Naive thymus-derived CD8-positive, alpha-beta T cell (primary cell): ENCODE measurements at regions not wholly inside any gene's neighbourhood (a gene's known extent, or its start where the extent isn't known, plus 50 kb on each side); places are given as distances from the start of the nearest gene placed in this dataset.

Source experiments
- ATAC-seq, 2 donors: fragments of 150-1000 bp; cut with Tn5 transposase in 1 of 2; sonication (Bioruptor Pico), chemical (Tn5 transposase) in 1 of 2; 1 replicate in 1 of 2; 2 replicates in 1 of 2; pipeline ENCODE4 v1.10.0; 2021; ENCODE audit warnings: mild to moderate bottlenecking in 2 of 2, moderate library complexity in 2 of 2
- POLR2A ChIA-PET: fragments of 350-600 bp; sonication (Branson Sonifier 250); formaldehyde crosslinking; loops from one replicate; lab custom pipeline; 2021; ENCODE audit warnings: antibody characterized with exemption; lab: Charles Lee
- DNase-seq, 10 donors: peaks; one replicate each; pipeline versions ENCODE4 v3.0.0 to v3.0.0-alpha.2; 2020 to 2022
- H3K27ac Mint-ChIP-seq, 10 donors: one replicate each; pipeline ENCODE4 v1.8.0; 2020 to 2022; ENCODE audit warnings: mild to moderate bottlenecking in 10 of 10, mixed read lengths in 10 of 10, moderate library complexity in 4 of 10, inconsistent platforms in 1 of 10
- H3K27me3 Mint-ChIP-seq, 5 donors: one replicate each; pipeline ENCODE4 v1.8.0; 2021 to 2022; ENCODE audit warnings: mixed read lengths in 5 of 5
- H3K36me3 Mint-ChIP-seq, 3 donors: one replicate each; pipeline ENCODE4 v1.8.0; 2020 to 2022; ENCODE audit warnings: mixed read lengths in 3 of 3, mild to moderate bottlenecking in 2 of 3, inconsistent platforms in 1 of 3
- H3K4me1 Mint-ChIP-seq, 4 donors: one replicate each; pipeline ENCODE4 v1.8.0; 2021 to 2022; ENCODE audit warnings: mixed read lengths in 4 of 4
- H3K4me3 Mint-ChIP-seq, 10 donors: one replicate each; pipeline ENCODE4 v1.8.0; 2020 to 2022; ENCODE audit warnings: mild to moderate bottlenecking in 10 of 10, mixed read lengths in 10 of 10, moderate library complexity in 6 of 10, inconsistent platforms in 1 of 10
- H3K9me3 Mint-ChIP-seq, 9 donors: one replicate each; pipeline ENCODE4 v1.8.0; 2020 to 2022; ENCODE audit warnings: mixed read lengths in 9 of 9, mild to moderate bottlenecking in 3 of 9, inconsistent platforms in 1 of 9, moderate library complexity in 1 of 9

DNA sequence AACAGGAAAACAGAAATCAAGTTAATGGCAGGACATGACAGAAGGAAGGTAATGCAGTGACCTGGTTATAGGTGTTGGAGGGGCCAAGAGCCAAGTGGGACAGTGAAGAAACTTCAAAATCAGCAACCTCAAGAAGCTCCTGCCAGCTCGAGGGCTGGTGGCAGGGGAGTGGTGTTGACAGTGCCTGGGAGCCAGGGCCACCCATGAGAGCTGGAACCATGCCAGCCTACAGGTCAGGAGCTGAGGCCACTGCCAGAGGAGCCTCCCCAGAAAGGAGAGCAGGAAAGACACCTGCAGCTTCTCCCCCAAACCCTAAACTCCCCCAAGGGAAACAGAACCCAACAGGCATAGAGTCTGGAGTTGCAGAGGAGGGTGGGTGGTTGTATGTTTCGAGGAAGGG, 262.1 kb downstream of the LRFN2 start:
- Mint-ChIP-seq H3K36me3 (no peaks in the 10 kb centered on the region), H3K27me3 (peaks cover 15 to 69% (median 52%) of the 10 kb centered on the region in 5 donors), H3K27ac (peak overlapping the region in 1 of 10 donors; percentile 57), H3K9me3 (peaks cover 0 to 2% (median 0%) of the 10 kb centered on the region in 9 donors), H3K4me1 (peaks cover 0 to 7% (median 0%) of the 10 kb centered on the region in 4 donors), H3K4me3 (no peak overlapping the region)
- POLR2A ChIA-PET: no interaction called here
- ATAC-seq (no peak), DNase-seq (no peak)

GRCh38 chr6:40323881-40324634, 263.1 kb downstream of the LRFN2 start:
- no peak overlapping the region for H3K27ac Mint-ChIP-seq

DNA sequence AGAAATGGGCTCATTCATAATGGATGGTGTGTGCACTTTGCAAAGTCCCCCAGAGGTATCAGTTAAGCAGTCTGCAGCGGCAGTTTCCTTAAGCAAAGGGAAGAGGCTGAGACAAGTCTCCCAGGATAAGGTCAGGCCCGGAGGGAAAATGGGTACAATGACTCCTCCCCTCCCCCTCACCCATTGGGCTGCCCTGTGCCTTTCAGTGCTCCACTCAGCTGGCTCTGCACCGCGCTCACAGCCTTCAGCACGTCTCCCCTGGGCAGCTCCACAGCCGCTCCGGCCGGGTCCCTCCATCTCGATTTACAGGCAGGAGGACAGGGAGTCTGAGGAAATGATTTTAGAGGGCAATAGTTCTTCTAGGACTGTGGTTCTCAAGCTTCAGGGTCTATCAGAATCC, 264.8 kb downstream of the LRFN2 start:
- no peak for ATAC-seq
- peaks cover 0 to 5% (median 0%) of the 10 kb centered on the region in 3 donors for H3K36me3 Mint-ChIP-seq
- no peaks in the 10 kb centered on the region for H3K4me1 Mint-ChIP-seq
- POLR2A ChIA-PET: no interaction called here
- no peak overlapping the region for H3K27ac Mint-ChIP-seq
- no peak overlapping the region for H3K4me3 Mint-ChIP-seq
- no peak for DNase-seq
- H3K9me3 Mint-ChIP-seq: peaks cover 0 to 22% (median 5%) of the 10 kb centered on the region in 9 donors
- H3K27me3 Mint-ChIP-seq: peaks cover 12 to 57% (median 38%) of the 10 kb centered on the region in 5 donors

More at GRCh38 chr6:40323881-40324634, 263.1 kb downstream of the LRFN2 start:
- Mint-ChIP-seq H3K36me3 (no peaks in the 10 kb centered on the region), H3K9me3 (peaks cover 0 to 12% (median 4%) of the 10 kb centered on the region in 9 donors), H3K27me3 (peaks cover 15 to 74% (median 53%) of the 10 kb centered on the region in 5 donors), H3K4me1 (peaks cover 0 to 7% (median 0%) of the 10 kb centered on the region in 4 donors), H3K4me3 (no peak overlapping the region)
- no peak for ATAC-seq
- POLR2A ChIA-PET: no interaction called here
- no peak for DNase-seq

DNA sequence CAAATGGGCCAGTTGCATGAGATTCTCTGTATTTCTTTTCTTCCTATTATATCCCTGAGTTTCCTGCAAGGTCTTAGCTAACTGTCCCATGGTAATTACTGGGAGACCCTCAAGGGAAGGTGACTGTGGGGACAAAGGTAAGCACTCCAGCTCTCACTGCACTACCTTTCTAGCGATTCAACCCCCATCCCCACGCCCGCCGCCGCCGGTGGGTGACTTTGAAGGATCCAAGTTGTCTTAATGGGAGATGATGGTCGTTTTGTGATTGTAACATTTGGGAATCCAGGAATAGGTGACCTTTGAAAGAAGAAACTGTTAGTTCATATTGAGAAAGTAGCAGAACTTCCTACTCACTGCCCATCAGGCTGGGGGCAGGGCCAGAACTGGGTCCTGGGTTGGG, 265.5 kb downstream of the LRFN2 start:
- peaks cover 0 to 22% (median 5%) of the 10 kb centered on the region in 9 donors for H3K9me3 Mint-ChIP-seq
- H3K27ac Mint-ChIP-seq: no peak overlapping the region
- POLR2A ChIA-PET: no interaction called here
- DNase-seq (no peak), ATAC-seq (no peak)
- no peak overlapping the region for H3K4me3 Mint-ChIP-seq
- H3K36me3 Mint-ChIP-seq: peaks cover 0 to 5% (median 0%) of the 10 kb centered on the region in 3 donors
- no peaks in the 10 kb centered on the region for H3K4me1 Mint-ChIP-seq
- H3K27me3 Mint-ChIP-seq: peaks cover 12 to 50% (median 35%) of the 10 kb centered on the region in 5 donors

GRCh38 chr6:40320947-40321346, 266.2 kb downstream of the LRFN2 start:
- Mint-ChIP-seq H3K27me3 (peaks cover 9 to 43% (median 29%) of the 10 kb centered on the region in 5 donors), H3K4me3 (no peak overlapping the region), H3K4me1 (no peaks in the 10 kb centered on the region), H3K27ac (no peak overlapping the region), H3K9me3 (peaks cover 0 to 22% (median 5%) of the 10 kb centered on the region in 9 donors), H3K36me3 (peaks cover 0 to 5% (median 0%) of the 10 kb centered on the region in 3 donors)
- no peak for ATAC-seq
- POLR2A ChIA-PET: no interaction called here
- no peak for DNase-seq

- Mint-ChIP-seq H3K36me3 (peaks cover 0 to 5% (median 0%) of the 10 kb centered on the region in 3 donors), H3K4me1 (no peaks in the 10 kb centered on the region), H3K27ac (no peak overlapping the region), H3K4me3 (no peak overlapping the region), H3K27me3 (peaks cover 9 to 39% (median 26%) of the 10 kb centered on the region in 5 donors), H3K9me3 (peaks cover 0 to 22% (median 5%) of the 10 kb centered on the region in 9 donors)
- no peak for DNase-seq
- POLR2A ChIA-PET: no interaction called here
- ATAC-seq: no peak
Measured at GRCh38 chr6:40320441-40320840, 266.7 kb downstream of the LRFN2 start.

DNA sequence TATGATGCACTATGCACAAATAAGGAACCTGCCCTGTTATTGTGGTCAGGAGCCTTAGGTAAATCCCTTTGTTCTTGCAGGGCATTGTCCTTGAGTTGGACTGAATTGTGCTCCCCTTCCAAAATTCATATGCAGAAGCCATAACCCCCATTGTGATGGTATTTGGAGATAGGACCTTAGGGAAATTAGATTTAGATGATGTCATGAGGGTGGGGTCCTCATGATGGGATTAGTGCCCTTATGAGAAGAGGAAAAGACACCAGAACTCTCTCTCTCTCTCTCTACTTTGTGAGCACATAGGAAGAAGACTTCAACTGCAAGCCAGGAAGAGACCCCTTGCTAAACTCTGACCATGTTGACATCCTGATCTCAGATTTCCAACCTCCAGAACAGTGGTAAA, 268.0 kb downstream of the LRFN2 start:
- no peak overlapping the region for H3K27ac Mint-ChIP-seq
- ATAC-seq (no peak), DNase-seq (no peak)
- peaks cover 0 to 5% (median 0%) of the 10 kb centered on the region in 3 donors for H3K36me3 Mint-ChIP-seq
- peaks cover 9 to 39% (median 21%) of the 10 kb centered on the region in 5 donors for H3K27me3 Mint-ChIP-seq
- no peak overlapping the region for H3K4me3 Mint-ChIP-seq
- no peaks in the 10 kb centered on the region for H3K4me1 Mint-ChIP-seq
- POLR2A ChIA-PET: no interaction called here
- H3K9me3 Mint-ChIP-seq: peaks cover 0 to 22% (median 5%) of the 10 kb centered on the region in 9 donors

DNA sequence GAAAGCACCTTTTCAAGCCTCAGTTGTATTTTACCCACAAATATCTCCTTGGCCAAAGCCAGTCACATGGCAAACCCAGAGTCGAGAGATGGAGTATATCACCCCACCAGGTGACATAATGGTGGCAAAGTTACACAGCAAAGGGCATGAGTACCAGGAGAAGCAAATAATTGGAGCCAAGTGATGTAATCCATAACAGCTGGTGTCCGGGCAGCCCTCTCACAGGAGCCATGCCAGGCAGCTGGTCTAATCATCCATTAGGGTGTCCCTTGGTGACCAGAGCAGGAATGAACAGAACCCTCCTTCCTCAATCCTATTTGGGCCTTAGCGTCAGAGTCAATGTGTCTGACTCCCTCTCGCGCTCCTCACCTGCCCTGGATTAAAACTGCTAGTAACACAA, 272.1 kb downstream of the LRFN2 start:
- Mint-ChIP-seq H3K36me3 (peaks cover 0 to 5% (median 2%) of the 10 kb centered on the region in 3 donors), H3K4me3 (no peak overlapping the region), H3K27me3 (peaks cover 6 to 17% (median 10%) of the 10 kb centered on the region in 5 donors), H3K9me3 (peaks cover 0 to 20% (median 5%) of the 10 kb centered on the region in 9 donors), H3K27ac (no peak overlapping the region), H3K4me1 (no peaks in the 10 kb centered on the region)
- DNase-seq (no peak), ATAC-seq (no peak)
- POLR2A ChIA-PET: no interaction called here

DNA sequence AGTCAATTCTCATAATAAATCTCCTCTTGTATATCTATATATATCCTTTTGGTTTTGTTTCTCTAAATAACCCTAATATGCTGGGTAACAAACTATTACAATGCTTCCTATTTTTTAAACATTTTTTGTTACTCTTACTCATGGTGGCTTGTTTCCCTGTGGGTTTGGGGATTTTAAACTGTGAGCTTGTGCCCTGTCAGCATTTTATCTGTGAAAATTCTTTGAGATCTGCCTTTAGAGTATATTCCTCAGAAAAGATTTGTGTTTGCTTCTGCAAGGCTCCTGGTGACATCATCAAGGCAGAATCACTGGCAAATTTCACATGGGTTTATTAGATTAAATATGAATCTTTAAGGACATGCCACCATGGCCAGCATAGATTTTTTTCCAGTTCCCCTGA, 273.6 kb downstream of the LRFN2 start:
- POLR2A ChIA-PET: no interaction called here

DNA sequence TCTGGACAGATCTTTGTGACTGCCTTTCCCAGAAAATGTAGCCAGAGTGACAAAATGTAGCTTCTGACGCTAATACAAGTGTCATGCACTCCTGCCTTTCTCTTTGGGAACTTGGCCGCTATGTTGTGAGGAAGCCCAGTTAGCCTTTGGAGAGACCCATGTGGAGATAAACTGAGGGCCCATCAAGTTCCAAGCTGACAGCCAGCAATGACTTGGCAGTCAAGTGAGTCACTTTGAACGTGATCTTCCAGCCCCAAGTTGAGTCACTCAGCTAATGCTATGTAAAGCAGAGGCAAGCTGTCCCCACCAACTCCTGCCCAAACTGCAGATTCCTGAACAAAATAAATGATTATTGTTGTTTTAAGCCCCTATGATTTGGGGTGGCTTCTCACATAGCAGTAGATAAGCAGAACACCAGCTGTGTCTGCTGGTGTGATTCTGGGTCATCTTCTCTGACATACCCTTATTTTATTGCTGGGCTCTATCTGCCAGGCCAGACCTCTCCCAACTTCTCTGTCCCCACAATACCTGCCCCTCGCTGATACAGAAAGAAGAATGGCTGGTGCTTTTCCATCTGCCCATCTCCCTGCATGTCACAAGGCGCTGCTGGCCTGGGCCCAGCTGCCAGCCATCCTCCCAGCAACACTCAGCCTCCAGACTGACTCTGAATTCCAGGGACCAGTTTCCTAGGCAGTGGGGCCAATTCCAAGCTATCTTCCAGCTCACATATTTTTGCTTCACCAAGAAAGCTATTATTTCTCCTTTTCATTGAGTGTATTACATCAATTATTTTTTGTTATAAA, 274.8 kb downstream of the LRFN2 start:
- peaks cover 0 to 2% (median 0%) of the 10 kb centered on the region in 3 donors for H3K36me3 Mint-ChIP-seq
- no peak for DNase-seq

More for the DNA sequence above, 273.6 kb downstream of the LRFN2 start:
- Mint-ChIP-seq H3K27ac (no peak overlapping the region), H3K4me3 (no peak overlapping the region), H3K36me3 (peaks cover 0 to 2% (median 2%) of the 10 kb centered on the region in 3 donors), H3K9me3 (peaks cover 0 to 5% (median 0%) of the 10 kb centered on the region in 9 donors), H3K4me1 (no peaks in the 10 kb centered on the region), H3K27me3 (peaks cover 8 to 20% (median 17%) of the 10 kb centered on the region in 5 donors)
- no peak for DNase-seq
- ATAC-seq: no peak

DNA sequence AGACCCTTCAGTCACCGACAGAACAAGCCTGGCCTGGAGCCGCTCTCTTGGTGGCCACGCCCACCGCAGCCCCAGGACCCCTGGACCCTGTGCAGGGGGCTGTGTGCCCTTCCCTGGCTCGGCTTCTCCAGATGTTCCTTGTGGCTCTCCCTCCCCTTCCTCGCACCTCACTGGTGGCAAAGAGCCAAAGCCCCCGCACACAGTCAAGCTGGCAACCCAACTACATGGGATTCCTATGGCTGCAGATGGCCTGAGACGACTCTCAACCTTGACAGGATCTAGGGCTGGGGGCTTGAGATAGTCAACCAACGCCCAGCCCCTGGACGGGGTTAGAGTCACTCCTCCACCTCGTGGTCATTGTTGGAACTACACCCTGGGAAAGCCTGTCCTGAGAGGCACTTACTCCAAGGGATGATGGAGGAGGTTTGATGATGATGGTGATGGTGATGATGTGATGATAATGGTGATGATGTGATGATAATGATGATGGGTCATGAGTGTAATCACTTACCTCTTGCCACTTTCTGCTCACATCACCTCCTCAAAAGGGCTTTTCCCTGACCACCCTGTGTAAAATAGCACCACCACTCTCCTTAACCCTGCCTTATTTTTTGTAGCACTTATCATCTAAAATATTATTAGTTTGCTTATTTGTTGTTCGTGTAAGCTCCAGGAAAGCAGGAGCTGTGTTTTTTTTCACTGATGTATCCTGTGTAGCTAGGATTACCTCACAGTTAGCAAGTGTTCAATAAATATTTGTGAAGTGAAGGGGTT, 278.4 kb downstream of the LRFN2 start:
- Mint-ChIP-seq H3K4me3 (no peak overlapping the region), H3K4me1 (no peaks in the 10 kb centered on the region), H3K27ac (no peak overlapping the region), H3K36me3 (peaks cover 0 to 9% (median 2%) of the 10 kb centered on the region in 3 donors), H3K9me3 (peaks cover 0 to 12% (median 0%) of the 10 kb centered on the region in 9 donors), H3K27me3 (peaks cover 30 to 63% (median 37%) of the 10 kb centered on the region in 5 donors)
- POLR2A ChIA-PET: no interaction called here
- ATAC-seq (peak in 1 of 2 donors; percentile 40), DNase-seq (peak; percentile 10 to 67 (median 32))

More for the DNA sequence above, 274.8 kb downstream of the LRFN2 start:
- Mint-ChIP-seq H3K9me3 (peaks cover 0 to 2% (median 0%) of the 10 kb centered on the region in 9 donors), H3K4me3 (peak overlapping the region in 1 of 10 donors; percentile 45), H3K4me1 (no peaks in the 10 kb centered on the region), H3K27ac (no peak overlapping the region), H3K27me3 (peaks cover 11 to 29% (median 25%) of the 10 kb centered on the region in 5 donors)
- POLR2A ChIA-PET: no interaction called here
- no peak for ATAC-seq

- POLR2A ChIA-PET: no interaction called here
- no peak overlapping the region for H3K4me3 Mint-ChIP-seq
- H3K27me3 Mint-ChIP-seq: peaks cover 30 to 63% (median 37%) of the 10 kb centered on the region in 5 donors
- DNase-seq (no peak), ATAC-seq (no peak)
- H3K36me3 Mint-ChIP-seq: peaks cover 0 to 9% (median 2%) of the 10 kb centered on the region in 3 donors
- peaks cover 0 to 12% (median 0%) of the 10 kb centered on the region in 9 donors for H3K9me3 Mint-ChIP-seq
- H3K4me1 Mint-ChIP-seq: no peaks in the 10 kb centered on the region
- H3K27ac Mint-ChIP-seq: peak overlapping the region in 1 of 10 donors; percentile 10
Measured at GRCh38 chr6:40307712-40308111, 279.5 kb downstream of the LRFN2 start.
